22Rv1 (cell line): ENCODE measurements at regions not wholly inside any gene's neighbourhood (a gene's known extent, or its start where the extent isn't known, plus 50 kb on each side); places are given as distances from the start of the nearest gene placed in this dataset.

Experiments
- H3K27ac ChIP-seq: fragments of 450-650 bp; 2 replicates; pipeline ENCODE4 v1.5.1; 2017
- ZFX ChIP-seq: fragments of 450-650 bp; IDR thresholded peaks from 2 replicates; pipeline ENCODE4 v1.6.1; 2017; ENCODE audit warnings: antibody characterized with exemption, borderline replicate concordance
- TF ChIP-seq, protein P1 (sequence below): fragments of 450-650 bp; IDR thresholded peaks from 2 replicates; pipeline ENCODE4 v1.5.1; 2017; ENCODE audit warnings: mild to moderate bottlenecking

DNA sequence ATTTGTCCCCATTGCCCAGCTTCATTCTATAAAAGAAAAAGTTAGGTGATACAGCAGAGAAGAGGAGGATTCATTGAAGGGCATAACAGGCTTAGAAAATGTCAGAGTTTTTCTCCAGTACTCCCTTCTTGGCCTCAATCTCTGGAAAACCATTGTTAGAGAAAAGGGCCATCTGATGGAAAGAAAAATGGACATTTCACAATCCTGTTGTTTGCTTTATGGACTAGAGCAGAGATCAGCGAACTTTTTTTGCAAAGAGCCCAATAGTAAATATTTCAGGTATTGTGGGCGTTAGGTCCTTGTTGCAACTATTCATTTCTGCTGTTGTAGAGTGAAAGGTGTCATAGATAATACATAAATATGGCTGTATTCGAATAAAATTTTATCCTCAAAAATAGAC lies 208.8 kb downstream of the TLE4 start:
- no peak for TF ChIP-seq ZFX
- TF ChIP-seq, protein P1, sequence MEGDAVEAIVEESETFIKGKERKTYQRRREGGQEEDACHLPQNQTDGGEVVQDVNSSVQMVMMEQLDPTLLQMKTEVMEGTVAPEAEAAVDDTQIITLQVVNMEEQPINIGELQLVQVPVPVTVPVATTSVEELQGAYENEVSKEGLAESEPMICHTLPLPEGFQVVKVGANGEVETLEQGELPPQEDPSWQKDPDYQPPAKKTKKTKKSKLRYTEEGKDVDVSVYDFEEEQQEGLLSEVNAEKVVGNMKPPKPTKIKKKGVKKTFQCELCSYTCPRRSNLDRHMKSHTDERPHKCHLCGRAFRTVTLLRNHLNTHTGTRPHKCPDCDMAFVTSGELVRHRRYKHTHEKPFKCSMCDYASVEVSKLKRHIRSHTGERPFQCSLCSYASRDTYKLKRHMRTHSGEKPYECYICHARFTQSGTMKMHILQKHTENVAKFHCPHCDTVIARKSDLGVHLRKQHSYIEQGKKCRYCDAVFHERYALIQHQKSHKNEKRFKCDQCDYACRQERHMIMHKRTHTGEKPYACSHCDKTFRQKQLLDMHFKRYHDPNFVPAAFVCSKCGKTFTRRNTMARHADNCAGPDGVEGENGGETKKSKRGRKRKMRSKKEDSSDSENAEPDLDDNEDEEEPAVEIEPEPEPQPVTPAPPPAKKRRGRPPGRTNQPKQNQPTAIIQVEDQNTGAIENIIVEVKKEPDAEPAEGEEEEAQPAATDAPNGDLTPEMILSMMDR, result no peak
- H3K27ac ChIP-seq, result no peak overlapping the region

DNA sequence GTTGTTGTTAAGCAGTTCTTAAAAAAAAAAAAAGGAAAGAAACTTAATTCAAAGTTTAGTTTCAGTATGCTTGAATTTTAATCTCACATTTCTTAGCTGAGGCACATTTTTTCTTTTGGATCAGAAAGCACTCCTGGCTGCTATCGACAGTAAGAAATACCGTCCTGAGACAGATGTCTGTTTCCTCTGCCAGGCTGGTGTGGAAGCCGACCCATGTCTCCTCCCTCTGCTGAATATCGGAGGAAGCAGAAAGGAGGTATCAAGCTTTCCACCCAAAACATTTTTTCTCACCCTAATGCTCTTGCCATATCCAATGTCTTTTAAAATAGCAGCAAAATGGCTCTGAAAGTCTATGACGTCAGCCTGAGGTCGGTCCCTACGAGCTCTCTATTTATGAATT lies 208.1 kb downstream of the TLE4 start:
- TF ChIP-seq, protein P1, result no peak
- no peak for TF ChIP-seq ZFX
- no peak overlapping the region for H3K27ac ChIP-seq

- TF ChIP-seq, protein P1, result no peak
- no peak for TF ChIP-seq ZFX
- no peak overlapping the region for H3K27ac ChIP-seq
Observed at GRCh38 chr9:79778581-79778980, 206.8 kb downstream of the TLE4 start.

- TF ChIP-seq ZFX, result no peak
- TF ChIP-seq, protein P1, result no peak
- no peak overlapping the region for H3K27ac ChIP-seq
Observed at GRCh38 chr9:79776581-79776980, 204.8 kb downstream of the TLE4 start.
